ENCODE measurements at regions not wholly inside any gene's neighbourhood (a gene's known extent, or its start where the extent isn't known, plus 50 kb on each side); places are given as distances from the start of the nearest gene placed in this dataset.

- TF ChIP-seq CTCF (IDR thresholded peaks at IDR 0.05) (no peak), EP300 (IDR thresholded peaks at IDR 0.05) (no peak), POLR2A (IDR thresholded peaks at IDR 0.05) (no peak)
Measured at GRCh38 chrY:7462657-7463056, 551.1 kb upstream of the AMELY start.

Measured in ovary (tissue), 3 donors.